MM.1S (cell line): ENCODE measurements at regions not wholly inside any gene's neighbourhood (a gene's known extent, or its start where the extent isn't known, plus 50 kb on each side); places are given as distances from the start of the nearest gene placed in this dataset.

Experiments
- DNase-seq: peaks from one replicate; pipeline ENCODE4 v3.0.0-alpha.2; 2015
- H2AFZ ChIP-seq: fragments of 300-600 bp; sonication (generic); 2 replicates; pipeline ENCODE4 v1.6.0; 2016; ENCODE audit warnings: antibody characterized with exemption, low read length
- H3F3A ChIP-seq: fragments of 300-600 bp; sonication (generic); 2 replicates; pipeline ENCODE4 v1.6.1; 2016; ENCODE audit warnings: mild to moderate bottlenecking, antibody characterized with exemption, low read length, moderate library complexity, mixed read lengths; ENCODE audit not compliant: insufficient read depth
- H3K27ac ChIP-seq: fragments of 300-600 bp; sonication (generic); 2 replicates; pipeline ENCODE4 v1.5.1; 2016; ENCODE audit warnings: mild to moderate bottlenecking, low read length
- H3K27me3 ChIP-seq: fragments of 300-600 bp; sonication (generic); replicated peaks from 2 replicates; pipeline ENCODE4 v1.6.0; 2016; ENCODE audit warnings: low read length; ENCODE audit not compliant: insufficient read depth
- H3K36me3 ChIP-seq: fragments of 300-600 bp; sonication (generic); replicated peaks from 2 replicates; pipeline ENCODE4 v1.6.1; 2016; ENCODE audit warnings: mild to moderate bottlenecking, low read length, mixed read lengths; ENCODE audit not compliant: insufficient read depth
- H3K4me1 ChIP-seq: fragments of 300-600 bp; sonication (generic); 2 replicates; pipeline ENCODE4 v1.6.1; 2016; ENCODE audit warnings: low read length, mixed read lengths
- H3K4me2 ChIP-seq: fragments of 300-600 bp; sonication (generic); 2 replicates; pipeline ENCODE4 v1.6.0; 2016; ENCODE audit warnings: low read depth, low read length
- H3K4me3 ChIP-seq: fragments of 300-600 bp; sonication (generic); 2 replicates; pipeline ENCODE4 v1.5.1; 2016; ENCODE audit warnings: low read length, mixed read lengths
- H3K79me2 ChIP-seq: fragments of 300-600 bp; sonication (generic); 2 replicates; pipeline ENCODE4 v1.6.1; 2016; ENCODE audit warnings: mixed run types, low read length, mixed read lengths
- H3K9ac ChIP-seq: fragments of 300-600 bp; sonication (generic); 2 replicates; pipeline ENCODE4 v1.6.1; 2016; ENCODE audit warnings: low read length, mixed read lengths
- H3K9me2 ChIP-seq: fragments of 300-600 bp; sonication (generic); replicated peaks from 2 replicates; pipeline ENCODE4 v1.6.1; 2016; ENCODE audit warnings: mild to moderate bottlenecking, low read length, mixed read lengths; ENCODE audit not compliant: insufficient read depth
- H3K9me3 ChIP-seq: fragments of 300-600 bp; sonication (generic); replicated peaks from 2 replicates; pipeline ENCODE4 v1.6.1; 2016; ENCODE audit warnings: mild to moderate bottlenecking, low read length, mixed read lengths; ENCODE audit not compliant: insufficient read depth
- H4K20me1 ChIP-seq: fragments of 300-600 bp; sonication (generic); 2 replicates; pipeline ENCODE4 v1.6.1; 2016; ENCODE audit warnings: mild to moderate bottlenecking, low read length, moderate library complexity, mixed read lengths; ENCODE audit not compliant: insufficient read depth
- EZH2 ChIP-seq: fragments of 300-600 bp; sonication (generic); optimal IDR thresholded peaks from 2 replicates; pipeline ENCODE3; 2017; ENCODE audit warnings: low read depth, mild to moderate bottlenecking, antibody characterized with exemption, low read length, mixed read lengths
- EZH2phosphoT487 ChIP-seq: fragments of 300-600 bp; sonication (generic); IDR thresholded peaks from 2 replicates; pipeline ENCODE4 v1.6.1; 2018; ENCODE audit warnings: antibody characterized with exemption, low read length
- TF ChIP-seq, protein P1 (sequence below): fragments of 300-600 bp; sonication (generic); IDR thresholded peaks from 2 replicates; pipeline ENCODE4 v1.5.1; 2016; ENCODE audit warnings: antibody characterized with exemption, low read length, mixed read lengths

DNA sequence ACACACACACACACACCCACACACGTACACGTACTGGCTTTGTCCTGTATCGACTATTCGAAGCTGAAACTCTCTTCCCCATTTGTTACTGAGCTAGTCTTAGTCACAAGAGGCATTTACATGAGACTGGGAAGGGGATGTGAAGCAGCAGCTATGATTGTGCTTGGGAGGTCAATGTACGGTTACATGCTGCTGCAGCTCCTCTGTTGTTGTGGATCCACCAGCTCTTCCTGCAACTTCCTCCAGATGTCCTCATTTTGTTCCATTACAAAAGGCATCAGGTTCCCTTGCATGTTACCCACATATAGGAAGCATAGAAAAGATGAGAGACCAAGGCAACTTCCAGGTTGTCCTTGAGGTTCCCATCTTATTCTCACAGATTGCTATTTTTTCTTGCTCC, 612.4 kb upstream of the IMPG1 start:
- Histone ChIP-seq H3K79me2 (no peaks in the 10 kb centered on the region), H3F3A (no peaks in the 10 kb centered on the region), H3K27me3 (no peaks in the 10 kb centered on the region), H4K20me1 (no peaks in the 10 kb centered on the region), H3K4me1 (peaks cover 12% of the 10 kb centered on the region), H2AFZ (no peak overlapping the region), H3K36me3 (no peaks in the 10 kb centered on the region), H3K9ac (no peak overlapping the region), H3K9me3 (no peaks in the 10 kb centered on the region), H3K27ac (no peak overlapping the region), H3K9me2 (no peaks in the 10 kb centered on the region), H3K4me3 (no peak overlapping the region), H3K4me2 (no peak overlapping the region)
- no peak for DNase-seq
- TF ChIP-seq EZH2phosphoT487 = no peak
- no peak for TF ChIP-seq EZH2
- TF ChIP-seq, protein P1, sequence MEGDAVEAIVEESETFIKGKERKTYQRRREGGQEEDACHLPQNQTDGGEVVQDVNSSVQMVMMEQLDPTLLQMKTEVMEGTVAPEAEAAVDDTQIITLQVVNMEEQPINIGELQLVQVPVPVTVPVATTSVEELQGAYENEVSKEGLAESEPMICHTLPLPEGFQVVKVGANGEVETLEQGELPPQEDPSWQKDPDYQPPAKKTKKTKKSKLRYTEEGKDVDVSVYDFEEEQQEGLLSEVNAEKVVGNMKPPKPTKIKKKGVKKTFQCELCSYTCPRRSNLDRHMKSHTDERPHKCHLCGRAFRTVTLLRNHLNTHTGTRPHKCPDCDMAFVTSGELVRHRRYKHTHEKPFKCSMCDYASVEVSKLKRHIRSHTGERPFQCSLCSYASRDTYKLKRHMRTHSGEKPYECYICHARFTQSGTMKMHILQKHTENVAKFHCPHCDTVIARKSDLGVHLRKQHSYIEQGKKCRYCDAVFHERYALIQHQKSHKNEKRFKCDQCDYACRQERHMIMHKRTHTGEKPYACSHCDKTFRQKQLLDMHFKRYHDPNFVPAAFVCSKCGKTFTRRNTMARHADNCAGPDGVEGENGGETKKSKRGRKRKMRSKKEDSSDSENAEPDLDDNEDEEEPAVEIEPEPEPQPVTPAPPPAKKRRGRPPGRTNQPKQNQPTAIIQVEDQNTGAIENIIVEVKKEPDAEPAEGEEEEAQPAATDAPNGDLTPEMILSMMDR = no peak

DNA sequence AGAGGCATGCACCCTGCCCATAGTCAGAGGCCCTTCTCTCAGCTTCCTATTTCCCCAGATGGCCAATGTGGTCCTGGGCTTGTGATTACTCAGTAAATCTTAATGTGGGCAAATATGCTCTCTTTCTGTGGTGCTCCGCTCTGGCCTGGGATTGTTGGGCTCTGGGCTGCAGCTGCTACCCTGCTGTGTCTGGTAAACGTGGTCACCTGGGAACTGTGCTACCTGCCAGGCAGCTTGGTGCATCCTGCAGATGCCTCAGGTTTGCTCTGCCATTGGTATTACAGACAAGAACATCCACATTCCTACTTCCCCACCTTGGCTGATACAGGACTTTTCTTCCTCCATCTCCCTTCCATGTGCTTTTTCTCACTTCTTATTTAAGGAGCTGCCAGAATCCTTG, 611.5 kb upstream of the IMPG1 start:
- TF ChIP-seq, protein P1 = no peak
- no peak for TF ChIP-seq EZH2phosphoT487
- TF ChIP-seq EZH2 = no peak
- Histone ChIP-seq H3K9ac (no peak overlapping the region), H3K9me2 (no peaks in the 10 kb centered on the region), H3K4me2 (no peak overlapping the region), H3K27me3 (no peaks in the 10 kb centered on the region), H3K9me3 (no peaks in the 10 kb centered on the region), H4K20me1 (no peaks in the 10 kb centered on the region), H3K36me3 (no peaks in the 10 kb centered on the region), H3K4me1 (peaks cover 12% of the 10 kb centered on the region), H2AFZ (no peak overlapping the region), H3F3A (no peaks in the 10 kb centered on the region), H3K4me3 (no peak overlapping the region), H3K79me2 (no peaks in the 10 kb centered on the region), H3K27ac (no peak overlapping the region)
- peak; percentile 21 for DNase-seq

DNA sequence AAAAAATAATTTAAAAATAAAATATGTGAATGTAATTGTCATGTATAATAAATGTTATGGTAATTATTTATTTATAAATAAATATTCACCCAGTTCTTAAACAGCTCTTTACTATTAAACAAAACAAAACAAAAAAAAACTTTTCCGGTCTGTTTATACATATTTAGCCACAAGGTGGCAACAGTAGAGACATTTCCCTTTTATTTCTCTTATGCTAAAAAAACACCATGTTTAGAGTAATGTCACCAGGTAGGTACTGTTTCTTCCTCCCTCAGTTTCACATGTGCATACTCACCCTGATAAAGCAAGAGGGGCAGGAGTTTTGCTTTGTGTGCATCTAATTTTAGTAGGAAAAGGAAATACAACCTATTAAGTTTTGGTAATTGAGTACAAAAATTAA, 610.4 kb upstream of the IMPG1 start:
- Histone ChIP-seq H4K20me1 (no peaks in the 10 kb centered on the region), H3K9me3 (no peaks in the 10 kb centered on the region), H2AFZ (no peak overlapping the region), H3K4me1 (peaks cover 12% of the 10 kb centered on the region), H3K4me2 (no peak overlapping the region), H3K36me3 (no peaks in the 10 kb centered on the region), H3K9ac (no peak overlapping the region), H3K27ac (no peak overlapping the region), H3F3A (no peaks in the 10 kb centered on the region), H3K4me3 (no peak overlapping the region), H3K27me3 (no peaks in the 10 kb centered on the region), H3K79me2 (no peaks in the 10 kb centered on the region), H3K9me2 (no peaks in the 10 kb centered on the region)
- peak; percentile 60 for DNase-seq
- TF ChIP-seq, protein P1 = peak; percentile 41
- TF ChIP-seq EZH2 = no peak
